Keratinocyte (primary cell): ENCODE measurements at regions not wholly inside any gene's neighbourhood (a gene's known extent, or its start where the extent isn't known, plus 50 kb on each side); places are given as distances from the start of the nearest gene placed in this dataset.

Experiments
- DNase-seq: peaks from one replicate; pipeline ENCODE4 v3.0.0-alpha.2; 2011; ENCODE audit warnings: low read depth, missing footprints, low spot score
- FAIRE-seq: peaks from 2 replicates; lab custom pipeline; 2011; peaks lifted over from hg19 to GRCh38; lab: Jason Lieb, UNC
- H2AFZ ChIP-seq: 2 replicates; pipeline ENCODE4 v1.6.0; 2012; ENCODE audit warnings: low read length, control low read depth, inconsistent platforms; ENCODE audit not compliant: control insufficient read depth
- H3K27ac ChIP-seq: 2 replicates; pipeline ENCODE4 v1.5.1; 2011; ENCODE audit warnings: low read length; ENCODE audit not compliant: control insufficient read depth, insufficient read depth
- H3K27me3 ChIP-seq: 3 replicates; pipeline ENCODE4 v1.6.0; 2011; ENCODE audit warnings: low read length; ENCODE audit not compliant: control insufficient read depth, insufficient read depth; ENCODE audit errors: extremely low read depth
- H3K36me3 ChIP-seq, 2 experiments: 2 replicates in 1 of 2; 3 replicates in 1 of 2; pipeline ENCODE4 v1.5.1; 2011; ENCODE audit warnings: low read length in 2 of 2, mild to moderate bottlenecking in 1 of 2; ENCODE audit not compliant: control insufficient read depth in 2 of 2, insufficient read depth in 2 of 2; ENCODE audit errors: extremely low read depth in 1 of 2
- H3K4me1 ChIP-seq: 3 replicates; pipeline ENCODE4 v1.5.1; 2011; ENCODE audit warnings: low read length; ENCODE audit not compliant: control insufficient read depth, insufficient read depth; ENCODE audit errors: extremely low read depth
- H3K4me2 ChIP-seq: 3 replicates; pipeline ENCODE4 v1.6.0; 2011; ENCODE audit warnings: low read depth, low read length; ENCODE audit not compliant: control insufficient read depth, insufficient read depth; ENCODE audit errors: extremely low read depth
- H3K4me3 ChIP-seq, 3 experiments: fragments of 200-600 bp in 1 of 3; sonication (generic) in 1 of 3; 2 replicates in 2 of 3; 3 replicates in 1 of 3; pipeline ENCODE4 v1.5.1; 2011 to 2016; ENCODE audit warnings: low read length in 3 of 3, mild to moderate bottlenecking in 3 of 3, control low read depth in 2 of 3, inconsistent platforms in 1 of 3, low read depth in 1 of 3, mixed read lengths in 1 of 3, mixed run types in 1 of 3, moderate library complexity in 1 of 3; ENCODE audit not compliant: control insufficient read depth in 2 of 3, insufficient read depth in 2 of 3; ENCODE audit errors: extremely low read depth in 1 of 3
- H3K79me2 ChIP-seq: 2 replicates; pipeline ENCODE4 v1.6.0; 2012; ENCODE audit warnings: low read length; ENCODE audit not compliant: control insufficient read depth, insufficient read depth
- H3K9ac ChIP-seq: 3 replicates; pipeline ENCODE4 v1.6.0; 2011; ENCODE audit warnings: low read length; ENCODE audit not compliant: control insufficient read depth, insufficient read depth; ENCODE audit errors: extremely low read depth
- H3K9me1 ChIP-seq: 3 replicates; pipeline ENCODE4 v1.6.0; 2011; ENCODE audit warnings: low read length; ENCODE audit not compliant: control insufficient read depth, insufficient read depth; ENCODE audit errors: extremely low read depth
- H3K9me3 ChIP-seq: 2 replicates; pipeline ENCODE4 v1.5.1; 2012; ENCODE audit warnings: low read depth, low read length; ENCODE audit not compliant: control insufficient read depth
- H4K20me1 ChIP-seq: 3 replicates; pipeline ENCODE4 v1.6.0; 2011; ENCODE audit warnings: low read length; ENCODE audit not compliant: control insufficient read depth, insufficient read depth; ENCODE audit errors: extremely low read depth
- CTCF ChIP-seq, 3 experiments: IDR thresholded peaks in 1 of 3; conservative IDR thresholded peaks in 1 of 3; optimal IDR thresholded peaks in 1 of 3; 2 replicates in 2 of 3; 3 replicates in 1 of 3; pipeline versions ENCODE3 to v1.5.1; 2011; ENCODE audit warnings: low read length in 3 of 3, mild to moderate bottlenecking in 3 of 3, moderate library complexity in 2 of 3, control low read depth in 1 of 3, inconsistent platforms in 1 of 3; ENCODE audit not compliant: insufficient read depth in 2 of 3; ENCODE audit errors: extremely low read depth in 1 of 3
- EZH2 ChIP-seq: IDR thresholded peaks from one replicate; pipeline ENCODE4 v1.6.1; 2012; ENCODE audit warnings: inconsistent platforms, mild to moderate bottlenecking, low read length, moderate library complexity
- dilution Hi-C: fragments of 300-500 bp; cut with MboI; formaldehyde crosslinking; loops from one replicate; pipeline ENCODE4 v1.7.0; 2020; ENCODE audit warnings: low sequenced_read_pairs; ENCODE audit not compliant: extremely low pct_ligation_motif_present

- no peak overlapping the region for H2AFZ ChIP-seq
- FAIRE-seq (no peak), DNase-seq (no peak)
- H3K4me3 ChIP-seq = no peak overlapping the region
- H3K9ac ChIP-seq = no peak overlapping the region
- no peaks in the 10 kb centered on the region for H3K36me3 ChIP-seq
- no peaks in the 10 kb centered on the region for H3K27me3 ChIP-seq
- no peaks in the 10 kb centered on the region for H3K9me1 ChIP-seq
- no peaks in the 10 kb centered on the region for H3K9me3 ChIP-seq
- no peak overlapping the region for H3K4me2 ChIP-seq
- dilution Hi-C loops = no loop called here
- no peak overlapping the region for H3K27ac ChIP-seq
- no peaks in the 10 kb centered on the region for H4K20me1 ChIP-seq
- H3K4me1 ChIP-seq = no peaks in the 10 kb centered on the region
- no peaks in the 10 kb centered on the region for H3K79me2 ChIP-seq
- TF ChIP-seq EZH2 = no peak
- no peak for TF ChIP-seq CTCF (optimal IDR thresholded peaks at IDR 0.05 in 1 of 3, IDR thresholded peaks at IDR 0.05 in 1 of 3, conservative IDR thresholded peaks at IDR 0.05 in 1 of 3; ENCODE audit: extremely low read depth in 1 of 3, insufficient read depth in 2 of 3, low read length in 3 of 3)
These were observed 249.2 kb upstream of the TRAM1L1 start for GRCh38 chr4:117334451-117335188.

GRCh38 chr4:117357437-117357836 lies 272.1 kb upstream of the TRAM1L1 start:
- H3K79me2 ChIP-seq = no peaks in the 10 kb centered on the region
- dilution Hi-C loops = no loop called here
- H3K9me1 ChIP-seq = no peaks in the 10 kb centered on the region
- H2AFZ ChIP-seq = no peak overlapping the region
- H3K4me2 ChIP-seq = no peak overlapping the region
- no peak overlapping the region for H3K9ac ChIP-seq
- H3K9me3 ChIP-seq = no peaks in the 10 kb centered on the region
- no peaks in the 10 kb centered on the region for H3K4me1 ChIP-seq
- H3K27me3 ChIP-seq = no peaks in the 10 kb centered on the region
- no peak overlapping the region for H3K27ac ChIP-seq
- FAIRE-seq (no peak), DNase-seq (no peak)
- no peak overlapping the region for H3K4me3 ChIP-seq
- H3K36me3 ChIP-seq = no peaks in the 10 kb centered on the region
- H4K20me1 ChIP-seq = no peaks in the 10 kb centered on the region
- TF ChIP-seq CTCF (optimal IDR thresholded peaks at IDR 0.05 in 1 of 3, IDR thresholded peaks at IDR 0.05 in 1 of 3, conservative IDR thresholded peaks at IDR 0.05 in 1 of 3; ENCODE audit: extremely low read depth in 1 of 3, insufficient read depth in 2 of 3, low read length in 3 of 3) = no peak
- TF ChIP-seq EZH2 = no peak
